Ovary (tissue), 3 donors: ENCODE measurements at regions not wholly inside any gene's neighbourhood (a gene's known extent, or its start where the extent isn't known, plus 50 kb on each side); places are given as distances from the start of the nearest gene placed in this dataset.

Experiments
- CTCF ChIP-seq, 3 donors: fragments of 450-650 bp in 2 of 3; fragments of 200-600 bp in 1 of 3; IDR thresholded peaks; one replicate each; pipeline versions ENCODE4 v1.5.1 to v1.8.0; 2016 to 2022; ENCODE audit warnings: antibody characterized with exemption in 3 of 3, mild to moderate bottlenecking in 1 of 3
- EP300 ChIP-seq: sonication (generic); formaldehyde crosslinking; IDR thresholded peaks from one replicate; pipeline ENCODE4 v1.6.1; 2017; ENCODE audit warnings: antibody characterized with exemption
- POLR2A ChIP-seq: fragments of 450-650 bp; IDR thresholded peaks from one replicate; pipeline ENCODE4 v1.6.1; 2017; ENCODE audit warnings: antibody characterized with exemption, mild to moderate bottlenecking, moderate library complexity
- donor health status: DM: no; HTN: no; CAD: no.

DNA sequence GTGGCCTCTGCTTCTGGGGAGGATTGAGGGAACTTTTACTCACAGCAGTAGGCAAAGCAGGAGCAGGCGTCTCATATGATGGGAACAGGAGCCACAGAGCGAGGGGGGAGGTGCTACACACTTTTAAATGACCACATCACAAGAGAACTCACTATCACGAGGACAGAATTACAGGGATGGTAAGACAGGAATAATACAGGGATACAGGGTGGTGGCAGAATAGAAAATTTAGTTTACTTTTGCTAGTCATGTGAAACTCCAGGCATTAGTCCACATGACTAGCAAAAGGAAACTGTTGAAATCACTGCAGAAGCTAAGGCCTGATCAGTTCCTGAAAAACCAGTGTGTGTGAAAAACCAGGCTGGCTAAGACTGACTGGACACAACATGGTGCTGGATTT, 382.4 kb downstream of the NNT start:
- no peak for TF ChIP-seq CTCF (IDR thresholded peaks at IDR 0.05)
- no peak for TF ChIP-seq POLR2A
- no peak for TF ChIP-seq EP300
